Activated CD4-positive, alpha-beta T cell treated with anti-CD3 and anti-CD28 coated beads, Interleukin-2, amount 10 ng/mL, durations not matched to agents 7 days and 5 days (primary cell): ENCODE measurements at regions not wholly inside any gene's neighbourhood (a gene's known extent, or its start where the extent isn't known, plus 50 kb on each side); places are given as distances from the start of the nearest gene placed in this dataset.

Experiments used
- CTCF ChIA-PET: fragments of 350-600 bp; sonication (Branson Sonifier 250); formaldehyde crosslinking; loops from one replicate; lab custom pipeline; 2021; ENCODE audit warnings: antibody characterized with exemption; lab: Charles Lee
- POLR2A ChIA-PET: fragments of 350-600 bp; sonication (Branson Sonifier 250); formaldehyde crosslinking; loops from one replicate; lab custom pipeline; 2021; ENCODE audit warnings: antibody characterized with exemption; lab: Charles Lee
- DNase-seq: peaks from one replicate; pipeline ENCODE4 v3.0.0-alpha.2; 2020
- H3K27ac Mint-ChIP-seq: one replicate; pipeline ENCODE4 v1.8.0; 2021; ENCODE audit warnings: mild to moderate bottlenecking, moderate library complexity, mixed read lengths
- H3K27me3 Mint-ChIP-seq: one replicate; pipeline ENCODE4 v1.8.0; 2021; ENCODE audit warnings: mixed read lengths
- H3K36me3 Mint-ChIP-seq: one replicate; pipeline ENCODE4 v1.8.0; 2021; ENCODE audit warnings: low read depth, mixed read lengths
- H3K4me1 Mint-ChIP-seq: one replicate; pipeline ENCODE4 v1.8.0; 2021; ENCODE audit warnings: mixed read lengths
- H3K4me3 Mint-ChIP-seq: one replicate; pipeline ENCODE4 v1.8.0; 2021; ENCODE audit warnings: mild to moderate bottlenecking, moderate library complexity, mixed read lengths
- H3K9me3 Mint-ChIP-seq: one replicate; pipeline ENCODE4 v1.8.0; 2021; ENCODE audit warnings: mixed read lengths

DNA sequence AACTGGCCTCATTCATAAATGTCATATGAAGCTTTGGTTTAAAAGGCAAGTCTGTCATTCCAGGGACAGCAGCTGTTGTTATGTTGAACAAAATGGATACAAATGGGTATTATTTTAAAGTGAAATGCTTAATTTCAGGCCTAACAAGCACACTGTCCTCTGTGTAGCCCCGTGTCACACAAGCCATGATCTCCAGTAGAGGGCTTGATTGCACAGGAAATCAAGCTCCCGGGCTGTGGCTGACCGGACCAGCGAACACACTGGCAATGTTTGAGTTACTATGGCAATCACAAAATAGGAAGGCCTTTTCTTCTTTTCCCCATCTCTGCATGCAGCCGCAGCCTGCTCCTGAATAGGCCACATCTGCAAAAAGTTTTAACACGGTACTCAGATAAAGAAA, 64.0 kb upstream of the GSX1 start:
- ChIA-PET CTCF (no interaction called here), POLR2A (no interaction called here)
- H3K4me1 Mint-ChIP-seq: peaks cover 15% of the 10 kb centered on the region
- no peak overlapping the region for H3K27ac Mint-ChIP-seq
- H3K27me3 Mint-ChIP-seq: peaks cover 3% of the 10 kb centered on the region
- DNase-seq: no peak
- no peaks in the 10 kb centered on the region for H3K9me3 Mint-ChIP-seq
- H3K4me3 Mint-ChIP-seq: no peak overlapping the region
- no peaks in the 10 kb centered on the region for H3K36me3 Mint-ChIP-seq

DNA sequence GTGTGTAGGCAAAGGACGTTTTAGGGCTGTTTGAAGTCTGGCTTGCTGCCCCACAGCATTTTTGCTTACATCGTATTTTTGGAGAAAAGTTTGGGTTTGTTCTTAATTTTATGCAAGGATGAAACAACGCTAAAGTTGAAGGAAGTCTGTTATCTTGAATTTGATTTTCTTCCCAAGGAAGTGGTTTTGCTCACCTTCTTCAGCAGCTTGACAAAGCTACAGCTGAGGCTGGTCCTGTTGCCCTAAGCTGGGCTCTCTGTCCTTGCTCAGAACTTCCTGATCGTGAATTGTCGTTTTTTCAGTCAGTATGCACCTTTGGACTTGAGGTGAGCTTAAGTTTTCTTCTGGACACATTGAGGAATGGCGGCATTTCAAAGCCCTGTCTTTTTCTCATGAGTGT, 62.1 kb upstream of the GSX1 start:
- Mint-ChIP-seq H3K27ac (no peak overlapping the region), H3K4me3 (no peak overlapping the region), H3K9me3 (no peaks in the 10 kb centered on the region), H3K4me1 (peaks cover 15% of the 10 kb centered on the region), H3K36me3 (no peaks in the 10 kb centered on the region), H3K27me3 (peaks cover 3% of the 10 kb centered on the region)
- ChIA-PET CTCF (no interaction called here), POLR2A (no interaction called here)
- DNase-seq: no peak
